A673 (cell line): ENCODE measurements at regions not wholly inside any gene's neighbourhood (a gene's known extent, or its start where the extent isn't known, plus 50 kb on each side); places are given as distances from the start of the nearest gene placed in this dataset.
A peak's percentile ranks its signal among the peaks of the same experiment; 100 is the strongest.

Experiments
- BruUV-seq: library from RNA; stranded (reverse); fragments of 400-500 nt; replicated peaks from 2 replicates; lab custom pipeline; 2021; lab: Mats Ljungman, UMichigan
- CTCF ChIA-PET: fragments of 300-600 bp; sonication (Branson Sonifier 250); formaldehyde crosslinking; loops from one replicate; lab custom pipeline; 2022; ENCODE audit warnings: antibody characterized with exemption; lab: Charles Lee
- POLR2A ChIA-PET: fragments of 300-600 bp; sonication (Branson Sonifier 250); formaldehyde crosslinking; loops from one replicate; lab custom pipeline; 2022; ENCODE audit warnings: antibody characterized with exemption; ENCODE audit not compliant: low non-redundant PET; lab: Charles Lee
- DNase-seq: peaks from one replicate; pipeline ENCODE4 v3.0.0-alpha.2; 2015; ENCODE audit warnings: low spot score
- H3K27ac ChIP-seq: fragments of 200-600 bp; sonication (generic); 2 replicates; pipeline ENCODE4 v1.5.1; 2016; ENCODE audit warnings: mixed run types, low read depth, mild to moderate bottlenecking, mixed read lengths, antibody characterized with exemption, low read length; ENCODE audit not compliant: poor library complexity, severe bottlenecking
- H3K27me3 ChIP-seq: fragments of 200-600 bp; sonication (generic); replicated peaks from 2 replicates; pipeline ENCODE4 v1.6.1; 2017; ENCODE audit warnings: mixed run types, low read depth, mild to moderate bottlenecking, mixed read lengths, antibody characterized with exemption, low read length; ENCODE audit not compliant: insufficient read depth, poor library complexity
- H3K36me3 ChIP-seq: fragments of 200-600 bp; sonication (generic); 2 replicates; pipeline ENCODE4 v1.6.1; 2016; ENCODE audit warnings: mixed run types, mild to moderate bottlenecking, mixed read lengths, antibody characterized with exemption, low read length; ENCODE audit not compliant: insufficient read depth, poor library complexity, severe bottlenecking
- H3K4me1 ChIP-seq: fragments of 200-600 bp; sonication (generic); 2 replicates; pipeline ENCODE4 v1.6.1; 2017; ENCODE audit warnings: mixed run types, mild to moderate bottlenecking, mixed read lengths, antibody characterized with exemption, low read length; ENCODE audit not compliant: insufficient read depth, poor library complexity, severe bottlenecking
- H3K4me3 ChIP-seq: fragments of 200-600 bp; sonication (generic); 2 replicates; pipeline ENCODE4 v1.5.1; 2016; ENCODE audit warnings: low read depth, mixed run types, mild to moderate bottlenecking, mixed read lengths, low read length; ENCODE audit not compliant: poor library complexity, severe bottlenecking
- H3K9me3 ChIP-seq: fragments of 200-600 bp; sonication (generic); 2 replicates; pipeline ENCODE4 v1.6.1; 2016; ENCODE audit warnings: mixed run types, low read depth, mild to moderate bottlenecking, mixed read lengths, antibody characterized with exemption, low read length; ENCODE audit not compliant: poor library complexity, severe bottlenecking
- CTCF ChIP-seq: fragments of 300-800, 200-600 bp; sonication (generic); conservative IDR thresholded peaks from 2 replicates; pipeline ENCODE4 v1.5.1; 2017; ENCODE audit warnings: low read depth, mild to moderate bottlenecking, antibody characterized with exemption, low read length, moderate library complexity, mixed read lengths
- EZH2 ChIP-seq: fragments of 200-600 bp; sonication (generic); IDR thresholded peaks from 2 replicates; pipeline ENCODE4 v1.6.1; 2017; ENCODE audit warnings: borderline replicate concordance, low read depth, mild to moderate bottlenecking, mixed read lengths, antibody characterized with exemption, low read length; ENCODE audit not compliant: poor library complexity, severe bottlenecking
- intact Hi-C: fragments of 100-400 bp; cut with micrococcal nuclease; formaldehyde crosslinking; loops from one replicate; pipeline ENCODE4 v1.10.0; 2022; ENCODE audit not compliant: unreplicated experiment

GRCh38 chr9:3136686-3137346, 292.9 kb upstream of the PUM3 start:
- Histone ChIP-seq H3K27ac (no peak overlapping the region), H3K4me1 (no peaks in the 10 kb centered on the region), H3K9me3 (no peaks in the 10 kb centered on the region), H3K4me3 (no peak overlapping the region), H3K36me3 (no peaks in the 10 kb centered on the region), H3K27me3 (no peaks in the 10 kb centered on the region)
- BruUV-seq, result no TSS peak
- intact Hi-C loops, result no loop called here
- peak; percentile 5 for DNase-seq
- CTCF ChIA-PET, result no interaction called here
- POLR2A ChIA-PET, result no interaction called here
- TF ChIP-seq CTCF (no peak), EZH2 (no peak)

- ChIA-PET POLR2A (no interaction called here), CTCF (no interaction called here)
- no peak for DNase-seq
- TF ChIP-seq EZH2 (no peak), CTCF (no peak)
- H3K4me1 ChIP-seq, result no peaks in the 10 kb centered on the region
- no peak overlapping the region for H3K4me3 ChIP-seq
- no peaks in the 10 kb centered on the region for H3K36me3 ChIP-seq
- no peaks in the 10 kb centered on the region for H3K9me3 ChIP-seq
- H3K27ac ChIP-seq, result no peak overlapping the region
- no TSS peak for BruUV-seq
- no peaks in the 10 kb centered on the region for H3K27me3 ChIP-seq
- intact Hi-C loops, result no loop called here
Measured at GRCh38 chr9:3136230-3136629, 292.3 kb upstream of the PUM3 start.

- no peaks in the 10 kb centered on the region for H3K36me3 ChIP-seq
- CTCF ChIA-PET, result no interaction called here
- POLR2A ChIA-PET, result no interaction called here
- no peak for TF ChIP-seq EZH2
- TF ChIP-seq CTCF, result no peak
- no TSS peak for BruUV-seq
- no peak overlapping the region for H3K27ac ChIP-seq
- no peaks in the 10 kb centered on the region for H3K27me3 ChIP-seq
- no peak for DNase-seq
- H3K9me3 ChIP-seq, result no peaks in the 10 kb centered on the region
- H3K4me3 ChIP-seq, result no peak overlapping the region
- no peaks in the 10 kb centered on the region for H3K4me1 ChIP-seq
- intact Hi-C loops, result no loop called here
Measured at GRCh38 chr9:3127564-3127963, 283.7 kb upstream of the PUM3 start.
